Endothelial cell of umbilical vein (primary cell): ENCODE measurements at regions not wholly inside any gene's neighbourhood (a gene's known extent, or its start where the extent isn't known, plus 50 kb on each side); places are given as distances from the start of the nearest gene placed in this dataset.

Experiments used
- CTCF ChIP-seq, 2 donors: IDR thresholded peaks; 1 replicate in 1 of 2; 2 replicates in 1 of 2; pipeline ENCODE4 v1.5.1; 2011; ENCODE audit warnings: low read length in 2 of 2, mild to moderate bottlenecking in 2 of 2, moderate library complexity in 2 of 2, control low read depth in 1 of 2, inconsistent platforms in 1 of 2, low read depth in 1 of 2; ENCODE audit not compliant: insufficient read depth in 1 of 2; ENCODE audit errors: extremely low read depth in 1 of 2
- EZH2 ChIP-seq: IDR thresholded peaks from 2 replicates; pipeline ENCODE4 v1.6.1; 2012; ENCODE audit warnings: borderline replicate concordance, low read depth, mild to moderate bottlenecking, moderate library complexity, low read length, inconsistent platforms; ENCODE audit not compliant: severe bottlenecking
- JUN ChIP-seq: IDR thresholded peaks from 2 replicates; pipeline ENCODE4 v1.6.1; 2011; ENCODE audit warnings: borderline replicate concordance, low read depth; ENCODE audit not compliant: insufficient read length, insufficient read depth
- MAX ChIP-seq: IDR thresholded peaks from 2 replicates; pipeline ENCODE4 v1.6.1; 2011; ENCODE audit not compliant: insufficient read depth, insufficient read length
- POLR2A ChIP-seq: IDR thresholded peaks from 2 replicates; pipeline ENCODE4 v1.6.1; 2012; ENCODE audit warnings: low read depth, mild to moderate bottlenecking, control low read depth, low read length
- POLR2AphosphoS5 ChIP-seq: IDR thresholded peaks from 2 replicates; pipeline ENCODE4 v1.6.1; 2012; ENCODE audit warnings: low read depth, mild to moderate bottlenecking, control low read depth, low read length, moderate library complexity; ENCODE audit not compliant: insufficient read depth

GRCh38 chr1:82614090-82614489, 813.4 kb downstream of the ADGRL2 start:
- no peak for TF ChIP-seq CTCF (IDR thresholded peaks at IDR 0.05; ENCODE audit: extremely low read depth in 1 of 2, insufficient read depth in 1 of 2, low read depth in 1 of 2, low read length in 2 of 2)
- no peak for TF ChIP-seq MAX
- TF ChIP-seq POLR2AphosphoS5: no peak
- TF ChIP-seq POLR2A: no peak
- TF ChIP-seq EZH2: no peak
- TF ChIP-seq JUN: no peak
